ENCODE measurements at regions not wholly inside any gene's neighbourhood (a gene's known extent, or its start where the extent isn't known, plus 50 kb on each side); places are given as distances from the start of the nearest gene placed in this dataset.

- DNase-seq, result peak in 1 of 35 experiments; percentile 16
- ATAC-seq (replicated peaks in 1 of 4), result no peak
- POLR2A ChIA-PET, result no interaction called here
- Histone ChIP-seq H3K4me3 (ENCODE audit: control insufficient read depth in 1 of 2, extremely low read depth in 1 of 2, low read length in 1 of 2) (no peak overlapping the region), H3K27me3 (replicated peaks in 1 of 2; ENCODE audit: control insufficient read depth in 2 of 2, extremely low read depth in 1 of 2, insufficient read depth in 2 of 2, low read length in 1 of 2) (peaks cover 0 to 42% of the 10 kb centered on the region in 2 experiments), H3K36me3 (ENCODE audit: control insufficient read depth in 2 of 2, extremely low read depth in 1 of 2, insufficient read depth in 1 of 2, low read length in 1 of 2) (no peaks in the 10 kb centered on the region), H3K9me3 (no peaks in the 10 kb centered on the region), H3K27ac (ENCODE audit: low read length) (no peak overlapping the region), H3K4me1 (ENCODE audit: control insufficient read depth in 1 of 2, extremely low read depth in 1 of 2, insufficient read depth in 2 of 2, low read length in 2 of 2) (no peaks in the 10 kb centered on the region)
- peaks cover 4 to 12% of the 10 kb centered on the region in 2 donors for H3K27me3 Mint-ChIP-seq
- no peaks in the 10 kb centered on the region for H3K4me1 Mint-ChIP-seq
- CTCF ChIA-PET, result no interaction called here
- no peak overlapping the region for H3K4me3 Mint-ChIP-seq
- WGBS (ENCODE audit: insufficient coverage), result 93% methylated on average over 10 of the region's 13 CpGs
- no peak overlapping the region for H3K27ac Mint-ChIP-seq
- peaks cover 0 to 6% (median 0%) of the 10 kb centered on the region in 3 donors for H3K9me3 Mint-ChIP-seq
- no peaks in the 10 kb centered on the region for H3K36me3 Mint-ChIP-seq
Observed at GRCh38 chr2:239778861-239779558, 246.1 kb downstream of the NDUFA10 start.

- ATAC-seq (replicated peaks in 1 of 4) (no peak), DNase-seq (no peak)
- Histone ChIP-seq H3K27me3 (replicated peaks in 1 of 2; ENCODE audit: control insufficient read depth in 2 of 2, extremely low read depth in 1 of 2, insufficient read depth in 2 of 2, low read length in 1 of 2) (peaks cover 0 to 46% of the 10 kb centered on the region in 2 experiments), H3K9me3 (no peaks in the 10 kb centered on the region), H3K4me3 (ENCODE audit: control insufficient read depth in 1 of 2, extremely low read depth in 1 of 2, low read length in 1 of 2) (no peak overlapping the region), H3K36me3 (ENCODE audit: control insufficient read depth in 2 of 2, extremely low read depth in 1 of 2, insufficient read depth in 1 of 2, low read length in 1 of 2) (no peaks in the 10 kb centered on the region), H3K27ac (ENCODE audit: low read length) (no peak overlapping the region), H3K4me1 (ENCODE audit: control insufficient read depth in 1 of 2, extremely low read depth in 1 of 2, insufficient read depth in 2 of 2, low read length in 2 of 2) (no peaks in the 10 kb centered on the region)
- H3K27me3 Mint-ChIP-seq, result peaks cover 4 to 12% of the 10 kb centered on the region in 2 donors
- CTCF ChIA-PET, result interaction anchor here in 1 of 2 donors (0.6 kb wide), 1 partner anchor 795 kb away, joined by 3 read pairs; no protein-coding TSS in a partner anchor
- WGBS (ENCODE audit: insufficient coverage), result 92% methylated on average over 17 of the region's 26 CpGs
- no peaks in the 10 kb centered on the region for H3K4me1 Mint-ChIP-seq
- H3K9me3 Mint-ChIP-seq, result peaks cover 0 to 6% (median 0%) of the 10 kb centered on the region in 3 donors
- H3K36me3 Mint-ChIP-seq, result no peaks in the 10 kb centered on the region
- no peak overlapping the region for H3K4me3 Mint-ChIP-seq
- POLR2A ChIA-PET, result no interaction called here
- no peak overlapping the region for H3K27ac Mint-ChIP-seq
Observed at GRCh38 chr2:239778042-239778851, 246.9 kb downstream of the NDUFA10 start.

GRCh38 chr2:239777219-239777618 lies 247.9 kb downstream of the NDUFA10 start:
- H3K27ac ChIP-seq (ENCODE audit: low read length), result no peak overlapping the region
- DNase-seq, result peak in 1 of 35 experiments; percentile 14

GRCh38 chr2:239776436-239777005 lies 248.6 kb downstream of the NDUFA10 start:
- Mint-ChIP-seq H3K36me3 (peaks cover 2% of the 10 kb centered on the region), H3K27me3 (peaks cover 4 to 10% of the 10 kb centered on the region in 2 donors), H3K4me3 (no peak overlapping the region), H3K27ac (no peak overlapping the region), H3K4me1 (no peaks in the 10 kb centered on the region), H3K9me3 (peaks cover 0 to 9% (median 2%) of the 10 kb centered on the region in 3 donors)
- Histone ChIP-seq H3K27me3 (replicated peaks in 1 of 2; ENCODE audit: control insufficient read depth in 2 of 2, extremely low read depth in 1 of 2, insufficient read depth in 2 of 2, low read length in 1 of 2) (peaks cover 0 to 51% of the 10 kb centered on the region in 2 experiments), H3K9me3 (no peaks in the 10 kb centered on the region), H3K4me3 (ENCODE audit: control insufficient read depth in 1 of 2, extremely low read depth in 1 of 2, low read length in 1 of 2) (no peak overlapping the region), H3K36me3 (ENCODE audit: control insufficient read depth in 2 of 2, extremely low read depth in 1 of 2, insufficient read depth in 1 of 2, low read length in 1 of 2) (no peaks in the 10 kb centered on the region), H3K4me1 (ENCODE audit: control insufficient read depth in 1 of 2, extremely low read depth in 1 of 2, insufficient read depth in 2 of 2, low read length in 2 of 2) (no peaks in the 10 kb centered on the region), H3K27ac (ENCODE audit: low read length) (no peak overlapping the region)
- CTCF ChIA-PET, result no interaction called here
- POLR2A ChIA-PET, result no interaction called here
- peak in 1 of 35 experiments; percentile 13 for DNase-seq
- WGBS (ENCODE audit: insufficient coverage), result 90% methylated on average over 18 of the region's 19 CpGs
- ATAC-seq (replicated peaks in 1 of 4), result no peak

More at GRCh38 chr2:239777219-239777618, 247.9 kb downstream of the NDUFA10 start:
- H3K27ac Mint-ChIP-seq, result no peak overlapping the region
- no peaks in the 10 kb centered on the region for H3K4me1 Mint-ChIP-seq
- peaks cover 0 to 6% (median 0%) of the 10 kb centered on the region in 3 donors for H3K9me3 Mint-ChIP-seq
- no peak overlapping the region for H3K4me3 Mint-ChIP-seq
- ChIA-PET POLR2A (no interaction called here), CTCF (no interaction called here)
- peaks cover 4 to 9% of the 10 kb centered on the region in 2 donors for H3K27me3 Mint-ChIP-seq
- Histone ChIP-seq H3K36me3 (ENCODE audit: control insufficient read depth in 2 of 2, extremely low read depth in 1 of 2, insufficient read depth in 1 of 2, low read length in 1 of 2) (no peaks in the 10 kb centered on the region), H3K4me1 (ENCODE audit: control insufficient read depth in 1 of 2, extremely low read depth in 1 of 2, insufficient read depth in 2 of 2, low read length in 2 of 2) (no peaks in the 10 kb centered on the region), H3K9me3 (no peaks in the 10 kb centered on the region), H3K27me3 (replicated peaks in 1 of 2; ENCODE audit: control insufficient read depth in 2 of 2, extremely low read depth in 1 of 2, insufficient read depth in 2 of 2, low read length in 1 of 2) (peaks cover 0 to 53% of the 10 kb centered on the region in 2 experiments), H3K4me3 (ENCODE audit: control insufficient read depth in 1 of 2, extremely low read depth in 1 of 2, low read length in 1 of 2) (no peak overlapping the region)
- WGBS (ENCODE audit: insufficient coverage), result 80% methylated on average over 9 of the region's 11 CpGs
- no peaks in the 10 kb centered on the region for H3K36me3 Mint-ChIP-seq
- no peak for ATAC-seq (replicated peaks in 1 of 4)

- ATAC-seq (replicated peaks in 1 of 4) (no peak), DNase-seq (peak in 1 of 35 experiments; percentile 5)
- H3K9me3 Mint-ChIP-seq, result peaks cover 0 to 7% (median 4%) of the 10 kb centered on the region in 3 donors
- H3K4me3 Mint-ChIP-seq, result no peak overlapping the region
- H3K27me3 Mint-ChIP-seq, result peaks cover 4 to 10% of the 10 kb centered on the region in 2 donors
- H3K4me1 Mint-ChIP-seq, result no peaks in the 10 kb centered on the region
- H3K36me3 Mint-ChIP-seq, result peaks cover 4% of the 10 kb centered on the region
- no peak overlapping the region for H3K27ac Mint-ChIP-seq
- Histone ChIP-seq H3K27me3 (replicated peaks in 1 of 2; ENCODE audit: control insufficient read depth in 2 of 2, extremely low read depth in 1 of 2, insufficient read depth in 2 of 2, low read length in 1 of 2) (peaks cover 0 to 46% of the 10 kb centered on the region in 2 experiments), H3K4me1 (ENCODE audit: control insufficient read depth in 1 of 2, extremely low read depth in 1 of 2, insufficient read depth in 2 of 2, low read length in 2 of 2) (no peaks in the 10 kb centered on the region), H3K4me3 (ENCODE audit: control insufficient read depth in 1 of 2, extremely low read depth in 1 of 2, low read length in 1 of 2) (no peak overlapping the region), H3K27ac (ENCODE audit: low read length) (no peak overlapping the region), H3K36me3 (ENCODE audit: control insufficient read depth in 2 of 2, extremely low read depth in 1 of 2, insufficient read depth in 1 of 2, low read length in 1 of 2) (no peaks in the 10 kb centered on the region), H3K9me3 (no peaks in the 10 kb centered on the region)
- CTCF ChIA-PET, result no interaction called here
- POLR2A ChIA-PET, result no interaction called here
- WGBS (ENCODE audit: insufficient coverage), result 78% methylated on average over 9 of the region's 21 CpGs
Observed at GRCh38 chr2:239775623-239776435, 249.3 kb downstream of the NDUFA10 start.
